C4-2B (cell line): ENCODE measurements at regions not wholly inside any gene's neighbourhood (a gene's known extent, or its start where the extent isn't known, plus 50 kb on each side); places are given as distances from the start of the nearest gene placed in this dataset.

Experiments used
- H3K27ac ChIP-seq: fragments of 450-650 bp; 2 replicates; pipeline ENCODE4 v1.5.1; 2017
- CTCF ChIP-seq: fragments of 450-650 bp; conservative IDR thresholded peaks from 2 replicates; pipeline ENCODE4 v1.5.1; 2017; ENCODE audit warnings: mild to moderate bottlenecking
- ZFX ChIP-seq: fragments of 450-650 bp; IDR thresholded peaks from 2 replicates; pipeline ENCODE4 v1.6.1; 2017

- no peak for TF ChIP-seq ZFX
- no peak for TF ChIP-seq CTCF
- H3K27ac ChIP-seq = no peak overlapping the region
Observed at GRCh38 chr12:93158065-93158843, 219.5 kb upstream of the NUDT4 start.

GRCh38 chr12:93163260-93164036 lies 214.3 kb upstream of the NUDT4 start:
- TF ChIP-seq ZFX (no peak), CTCF (no peak)
- peak overlapping the region; percentile 36; the same call in 1 of the 2 replicates for H3K27ac ChIP-seq

- H3K27ac ChIP-seq = peak overlapping the region; percentile 67
- TF ChIP-seq CTCF (no peak), ZFX (no peak)
Observed at GRCh38 chr12:93164103-93164880, 213.4 kb upstream of the NUDT4 start.

GRCh38 chr12:93165384-93165932 lies 212.3 kb upstream of the NUDT4 start:
- no peak for TF ChIP-seq ZFX
- TF ChIP-seq CTCF = no peak
- H3K27ac ChIP-seq = peak overlapping the region; percentile 67

- TF ChIP-seq ZFX (no peak), CTCF (no peak)
- H3K27ac ChIP-seq = peak overlapping the region; percentile 45; the same call in 1 of the 2 replicates
Observed at GRCh38 chr12:93166541-93167307, 211.0 kb upstream of the NUDT4 start.

- peak overlapping the region; percentile 45; the same call in 1 of the 2 replicates for H3K27ac ChIP-seq
- TF ChIP-seq ZFX (no peak), CTCF (no peak)
Observed at GRCh38 chr12:93167331-93167730, 210.4 kb upstream of the NUDT4 start.
